Fibroblast of skin of right quadriceps (primary cell): ENCODE measurements at regions not wholly inside any gene's neighbourhood (a gene's known extent, or its start where the extent isn't known, plus 50 kb on each side); places are given as distances from the start of the nearest gene placed in this dataset.
A peak's percentile ranks its signal among the peaks of the same experiment; 100 is the strongest.
"Not testable (repeated sequence)": the region's sequence is repeated elsewhere in the genome, so short reads cannot be mapped to it uniquely, and the experiment has no call there.

Source experiments
- DNase-seq: peaks from one replicate; pipeline ENCODE4 v3.0.0-alpha.2; 2013

DNA sequence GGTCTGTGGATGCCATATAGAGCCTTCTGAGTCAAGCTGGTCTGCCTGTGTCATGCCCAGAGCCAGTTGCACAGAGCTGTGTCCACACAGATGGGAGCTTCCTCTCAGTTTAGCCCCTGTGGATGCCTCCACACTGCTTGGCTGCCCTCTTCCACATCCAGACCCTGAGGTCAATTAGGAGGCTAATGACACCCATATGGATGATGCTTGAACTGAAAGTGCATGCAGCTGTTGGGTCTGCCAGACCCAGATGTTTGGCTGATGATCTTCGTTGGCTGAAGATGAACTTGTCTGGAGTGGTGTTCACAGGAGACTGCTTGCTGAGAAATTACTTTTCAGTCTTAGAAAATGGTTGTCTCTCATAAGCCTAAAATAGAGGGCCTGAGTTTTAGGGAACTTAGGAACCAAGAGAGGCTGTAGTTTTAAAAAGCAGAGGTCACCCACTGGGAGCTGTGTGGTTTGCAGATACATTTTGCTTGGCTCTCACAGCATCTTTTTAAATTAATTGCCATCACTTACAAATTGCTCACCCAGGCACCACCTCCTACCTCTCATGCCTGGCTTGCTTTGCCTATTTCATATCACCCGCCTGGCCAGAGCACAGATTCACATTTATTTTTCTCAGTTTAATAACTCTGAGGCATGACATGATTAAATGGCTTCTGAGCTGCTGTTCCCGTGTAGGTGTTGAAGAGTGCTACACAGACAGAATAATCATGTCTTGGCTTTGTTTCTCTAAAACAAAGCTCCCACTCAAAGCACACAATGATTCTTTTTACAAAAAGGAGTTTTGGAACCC, 176.1 kb downstream of the MINAR1 start:
- DNase-seq: no peak

DNA sequence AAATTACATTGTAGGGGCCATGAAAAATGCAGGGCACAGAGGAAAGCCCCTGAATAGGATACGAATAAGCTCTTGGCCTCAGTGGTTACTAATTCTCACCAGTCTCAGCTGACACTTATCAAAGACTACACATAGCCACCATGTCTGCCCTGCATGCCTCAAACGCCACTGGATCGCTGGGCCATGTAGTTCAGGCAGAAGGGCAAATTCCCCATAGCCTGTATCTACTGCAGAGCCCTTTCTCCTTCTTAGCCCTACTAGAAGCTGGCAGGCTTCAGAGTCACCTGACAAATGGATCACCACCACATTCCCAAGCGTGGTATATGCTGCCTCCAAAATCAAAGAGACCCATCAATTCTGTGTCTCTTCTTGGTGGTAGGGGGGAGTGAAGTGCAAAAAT, 177.4 kb downstream of the MINAR1 start:
- DNase-seq: no peak

DNA sequence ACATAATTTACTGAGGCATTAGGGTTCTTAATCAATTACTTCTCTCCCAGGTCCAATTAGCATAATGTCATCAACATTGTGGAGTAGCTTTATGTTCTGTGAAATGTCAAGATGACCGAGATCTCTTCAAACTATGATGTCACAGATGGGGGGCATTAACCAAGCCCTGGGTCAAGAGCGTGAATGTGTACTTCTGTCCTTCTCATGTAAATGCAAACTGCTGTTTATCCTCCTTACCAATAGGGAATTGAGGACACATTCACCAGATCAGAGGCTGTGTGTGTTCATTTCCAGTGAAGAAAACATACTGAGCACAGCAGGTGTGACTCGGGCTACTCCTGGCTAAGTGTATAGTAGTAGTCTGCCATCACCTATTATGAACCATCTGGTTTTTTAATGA, 177.9 kb downstream of the MINAR1 start:
- DNase-seq: no peak

DNA sequence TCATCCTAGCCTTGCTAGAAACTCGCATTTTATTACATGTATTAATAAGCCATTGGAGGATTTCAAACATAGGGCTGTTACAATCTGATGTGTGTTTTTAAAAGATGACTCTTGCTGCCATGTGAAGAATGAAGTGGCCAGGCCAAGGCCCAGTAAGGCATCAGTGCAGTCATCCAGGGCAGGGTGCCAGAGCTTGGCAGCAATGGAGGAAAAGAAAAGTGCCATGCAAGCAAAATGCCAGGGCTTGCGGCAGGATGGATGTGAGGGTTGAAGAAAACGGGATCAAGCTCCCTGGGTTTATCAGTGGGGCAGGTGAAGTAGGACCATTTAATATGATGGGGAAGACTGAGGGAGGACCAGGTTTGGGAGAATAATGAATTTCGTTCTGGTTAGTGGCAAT, 183.6 kb downstream of the MINAR1 start:
- DNase-seq: no peak

DNA sequence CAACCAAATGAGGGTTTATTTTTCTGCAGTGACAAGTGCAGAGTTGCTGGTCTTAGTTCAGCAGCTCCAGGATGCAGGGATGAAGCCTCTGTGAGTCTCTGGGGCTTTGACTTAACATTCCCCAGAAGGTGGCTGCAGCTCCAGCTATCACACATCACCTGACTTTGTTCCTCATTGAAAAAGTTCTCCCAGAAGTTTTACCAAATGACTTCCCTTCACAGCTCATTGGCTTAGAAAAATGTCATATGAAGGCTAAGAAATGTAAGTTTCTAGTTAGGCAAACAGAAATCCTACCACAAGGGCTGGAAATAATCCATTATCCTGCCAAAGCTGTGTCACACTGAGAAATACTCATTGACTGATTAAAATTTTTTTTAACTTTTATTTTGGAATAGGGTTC, 184.9 kb downstream of the MINAR1 start:
- DNase-seq: no peak

DNA sequence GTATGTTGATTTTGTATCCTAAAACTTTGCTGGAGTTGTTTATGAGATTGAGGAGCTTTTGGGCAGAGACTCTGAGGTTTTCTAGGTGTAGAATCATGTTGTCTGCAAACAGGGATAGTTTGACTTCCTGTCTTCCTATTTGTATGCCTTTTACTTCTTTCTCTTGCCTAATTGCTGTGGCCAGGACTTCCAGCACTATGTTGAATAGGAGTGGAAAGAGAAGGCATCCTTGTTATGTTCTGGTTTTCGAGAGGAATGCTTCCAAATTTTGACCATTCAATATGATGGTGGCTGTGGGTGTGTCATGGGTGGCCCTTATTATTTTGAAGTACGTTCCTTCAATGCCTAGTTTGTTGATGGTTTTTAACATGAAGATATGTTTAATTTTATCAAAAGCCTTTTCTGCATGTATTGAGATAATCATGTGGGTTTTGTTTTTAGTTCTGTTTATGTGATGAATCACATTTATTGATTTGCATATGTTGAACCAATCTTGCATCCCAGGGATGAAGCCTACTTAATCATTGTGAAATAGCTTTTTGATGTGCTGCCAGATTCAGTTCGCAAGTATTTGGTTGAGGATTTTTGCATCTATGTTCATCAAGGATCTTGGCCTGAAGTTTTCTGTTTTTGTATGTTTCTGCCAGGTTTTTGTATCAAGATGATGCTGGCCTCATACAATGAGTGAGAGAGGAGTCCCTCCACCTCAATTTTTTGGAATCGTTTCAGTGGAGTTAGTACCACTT, 188.1 kb downstream of the MINAR1 start:
- DNase-seq: peak; percentile 80

DNA sequence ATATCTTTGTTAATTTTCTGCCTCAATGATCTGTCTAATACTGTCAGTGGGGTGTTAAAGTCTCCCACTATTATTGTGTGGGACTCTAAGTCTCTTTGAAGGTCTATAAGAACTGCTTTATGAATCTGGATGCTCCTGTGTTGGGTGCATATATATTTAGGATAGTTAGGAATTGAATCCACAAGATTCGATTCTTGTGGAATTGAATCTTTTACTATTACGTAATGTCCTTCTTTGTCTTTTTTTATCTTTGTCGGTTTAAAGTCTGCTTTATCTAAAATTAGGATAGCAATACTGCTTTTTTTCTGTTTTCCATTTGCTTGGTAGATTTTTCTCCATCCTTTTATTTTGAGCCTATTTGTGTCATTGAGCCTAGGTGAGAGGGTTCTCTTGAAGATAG, 189.7 kb downstream of the MINAR1 start:
- not testable (repeated sequence) for DNase-seq

DNA sequence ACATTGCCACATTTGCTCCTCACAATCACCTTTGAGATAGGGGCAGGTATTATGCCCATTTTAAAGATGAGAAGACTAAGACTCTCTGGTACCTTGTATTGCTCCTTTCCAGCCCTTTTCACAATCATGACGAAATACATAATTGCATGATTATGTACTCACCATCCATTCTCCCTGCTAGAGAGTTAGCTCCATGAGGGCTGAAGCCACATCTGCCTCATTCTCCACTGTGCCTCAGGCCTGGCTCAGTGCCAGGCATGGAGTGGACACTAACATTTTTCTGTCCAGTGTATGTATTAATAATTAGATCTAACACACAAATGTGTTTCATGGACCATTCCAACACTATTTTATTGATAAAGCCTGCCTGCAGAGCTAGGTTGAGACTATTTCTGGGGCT, 191.4 kb downstream of the MINAR1 start:
- no peak for DNase-seq

DNA sequence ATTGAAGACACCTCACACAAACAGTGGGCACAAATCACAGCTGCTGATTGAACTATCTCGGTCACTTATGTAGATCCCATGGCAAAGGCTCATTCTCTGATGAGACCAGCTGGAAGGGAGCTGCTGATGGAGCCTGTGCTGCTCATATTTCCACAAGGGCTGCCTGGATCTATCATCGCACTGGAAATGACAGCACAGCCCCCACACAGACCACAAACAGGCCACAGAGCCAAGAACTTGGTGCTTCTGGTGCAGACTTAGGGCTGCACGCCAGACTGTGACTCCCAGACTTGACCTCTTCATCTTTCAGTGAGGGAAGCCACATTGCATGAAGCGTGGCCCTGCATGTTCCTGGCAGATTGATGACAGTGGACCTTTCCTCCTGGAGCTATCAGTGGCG, 197.6 kb downstream of the MINAR1 start:
- peak; percentile 65 for DNase-seq

DNA sequence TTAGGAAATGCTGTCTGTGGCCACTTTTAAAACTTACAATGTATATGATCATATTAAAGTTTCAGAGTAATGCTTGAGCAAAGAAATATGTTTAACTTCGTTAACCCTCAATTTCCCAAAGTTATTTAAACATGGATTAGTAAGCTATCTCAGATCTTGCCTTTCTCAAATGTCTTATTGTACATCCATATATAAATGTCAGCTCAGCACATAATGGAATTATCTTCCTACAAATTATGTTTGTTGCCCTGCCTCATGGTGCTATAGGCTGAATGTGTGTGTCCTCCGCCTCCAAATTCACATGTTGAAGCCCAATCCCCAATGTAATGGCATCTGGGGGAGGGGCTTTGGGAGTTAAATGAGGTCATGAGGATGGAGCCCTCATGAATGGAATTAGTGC, 200.3 kb downstream of the MINAR1 start:
- DNase-seq: no peak

DNA sequence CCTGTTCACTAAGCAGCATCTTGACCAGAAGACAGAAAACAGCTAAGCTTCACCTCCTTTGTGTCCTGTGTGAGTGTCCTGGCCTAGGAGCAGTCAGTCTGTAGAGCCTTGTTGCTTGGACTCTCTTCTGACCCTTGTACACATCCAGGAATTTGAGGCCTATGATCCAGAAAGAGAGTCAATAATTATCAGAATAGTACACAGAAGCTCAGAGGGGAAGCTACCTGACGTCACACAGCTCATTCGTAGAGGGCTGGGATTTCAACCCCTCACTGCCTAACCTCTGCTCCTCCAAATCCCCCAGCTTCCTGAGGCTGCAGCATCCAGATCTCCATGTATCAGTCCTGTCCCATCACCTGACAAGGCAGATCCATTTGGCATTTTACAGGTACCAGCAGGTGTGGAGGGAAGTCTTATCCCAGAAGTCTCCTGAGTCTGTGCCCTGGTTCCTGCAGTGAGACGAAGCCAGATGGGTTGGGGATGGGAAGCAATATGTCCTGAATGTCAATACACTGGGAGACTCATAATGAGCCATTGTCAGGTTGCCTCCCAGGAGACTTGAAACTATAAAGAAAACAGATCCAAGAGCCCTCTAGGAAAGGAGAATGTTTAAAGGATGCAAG, 203.1 kb downstream of the MINAR1 start:
- DNase-seq: no peak

DNA sequence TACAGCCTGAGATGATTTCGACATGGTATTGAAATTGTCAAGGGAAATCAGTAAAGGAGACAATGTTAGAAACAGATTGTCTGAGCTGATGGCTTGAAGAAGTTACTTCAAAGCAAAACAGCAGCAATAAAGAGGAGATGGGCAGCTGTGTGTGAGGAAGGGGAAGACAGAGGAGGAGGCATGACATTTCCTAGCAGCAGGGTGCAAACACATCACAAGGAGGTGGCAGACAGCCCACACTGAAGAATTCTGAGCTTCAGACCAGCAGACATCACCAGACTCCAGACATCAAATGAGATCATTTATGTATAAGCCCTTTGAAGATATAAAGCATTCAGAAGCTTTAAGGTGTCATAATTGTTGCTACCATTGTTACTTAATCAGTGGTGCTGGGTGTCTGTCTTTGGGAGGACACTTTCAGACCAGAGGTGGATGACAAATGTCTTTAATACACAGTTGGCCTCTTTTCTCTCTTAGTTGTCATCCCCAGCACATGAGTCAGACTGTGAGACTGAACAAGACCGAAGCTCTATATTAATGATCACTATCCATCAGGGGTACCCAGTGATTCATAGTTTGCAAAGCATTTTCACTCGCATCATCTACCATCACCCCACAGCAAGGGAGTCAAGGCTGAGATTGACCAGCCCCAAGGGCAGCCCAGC, 203.9 kb downstream of the MINAR1 start:
- peak; percentile 58 for DNase-seq

DNA sequence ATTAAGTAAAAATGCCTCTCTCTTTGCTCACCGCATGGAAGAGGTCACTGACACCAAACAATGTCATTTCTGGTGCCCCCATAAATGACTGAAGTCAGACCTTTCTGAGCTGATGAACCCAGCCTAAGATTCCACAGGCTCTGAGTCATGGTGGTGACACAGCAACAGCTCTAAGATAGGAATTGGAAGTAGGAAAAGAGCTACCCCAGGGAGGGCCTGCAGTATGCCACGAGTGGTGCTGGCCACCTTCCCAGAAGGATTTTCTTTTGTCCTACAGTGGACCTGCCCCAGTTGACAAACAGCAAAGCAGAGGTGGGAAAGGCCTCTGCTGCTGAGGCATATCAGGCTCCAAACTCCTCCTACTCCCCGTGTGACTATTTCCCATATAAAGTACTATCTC, 208.1 kb downstream of the MINAR1 start:
- peak; percentile 96 for DNase-seq

DNA sequence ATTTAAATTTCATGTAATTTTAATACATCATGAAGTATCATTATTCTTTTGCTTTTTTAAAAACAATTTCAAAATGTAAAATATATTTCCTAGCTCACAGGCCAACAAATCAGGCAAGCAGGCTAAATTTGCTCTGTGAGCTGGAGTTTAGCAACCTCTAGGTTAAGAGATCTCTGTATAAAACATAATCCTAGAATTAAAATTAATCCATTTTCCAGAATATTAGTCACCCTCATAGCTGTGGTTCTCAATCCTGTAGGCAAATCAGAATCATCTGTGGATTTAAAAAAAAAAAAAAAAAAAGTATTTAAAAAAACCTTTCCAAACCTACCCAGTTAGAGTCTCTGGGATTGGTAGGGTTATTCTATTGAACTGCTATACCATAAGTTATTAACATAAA, 209.7 kb downstream of the MINAR1 start:
- peak; percentile 16 for DNase-seq

DNA sequence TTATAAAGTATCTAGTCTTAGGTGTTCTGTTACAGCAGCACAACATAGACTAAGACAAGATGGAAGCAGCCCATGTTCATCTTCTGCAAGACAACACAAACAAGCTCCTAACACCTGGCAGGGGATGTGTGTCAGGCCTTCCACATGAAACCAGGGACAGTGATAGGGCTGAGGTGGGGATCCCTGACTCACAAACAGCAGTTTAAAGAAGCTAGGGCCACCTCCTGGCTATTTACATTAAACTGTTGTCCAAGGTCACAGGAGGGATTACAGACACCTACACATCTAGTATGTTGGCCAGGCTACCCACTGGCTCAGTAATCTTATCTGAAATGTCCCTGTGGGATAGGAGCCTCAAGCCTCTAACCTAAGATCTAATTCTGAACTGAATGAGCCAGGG, 211.3 kb downstream of the MINAR1 start:
- DNase-seq: no peak

DNA sequence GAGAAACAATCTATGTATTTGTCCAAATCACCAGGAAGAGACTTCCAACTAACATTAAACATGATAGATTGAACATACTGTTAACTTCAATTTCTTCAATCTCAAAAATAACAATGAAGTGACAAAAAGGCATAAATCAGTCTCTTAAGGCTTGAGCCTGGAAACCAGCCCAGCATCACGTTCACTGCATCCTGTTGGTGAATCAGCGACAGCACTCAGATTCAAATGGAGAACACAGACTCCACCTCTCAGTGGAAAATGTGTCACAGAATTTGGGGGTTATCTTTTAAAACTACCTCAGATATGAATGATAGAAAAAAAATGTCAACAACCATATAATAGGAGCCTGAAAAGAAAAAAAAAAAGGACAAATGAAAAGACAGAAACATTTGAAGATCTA, 212.0 kb downstream of the MINAR1 start:
- DNase-seq: peak; percentile 93

DNA sequence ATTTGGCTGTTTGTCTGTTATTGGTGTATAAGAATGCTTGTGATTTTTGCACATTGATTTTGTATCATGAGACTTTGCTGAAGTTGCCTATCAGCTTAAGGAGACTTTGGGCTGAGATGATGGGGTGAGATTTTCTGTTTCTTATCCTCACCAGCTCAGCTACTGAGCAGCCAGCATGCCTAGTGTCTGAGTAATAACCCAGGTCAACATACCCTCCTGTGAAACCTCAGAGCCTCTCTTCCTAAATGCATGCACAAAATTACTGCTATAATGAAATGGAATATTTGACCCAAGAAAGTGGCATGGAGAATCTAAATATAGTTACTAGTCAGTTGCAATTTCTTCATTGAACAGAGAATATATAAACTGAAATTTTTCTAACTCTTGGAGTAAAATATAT, 220.8 kb downstream of the MINAR1 start:
- peak; percentile 70 for DNase-seq

DNA sequence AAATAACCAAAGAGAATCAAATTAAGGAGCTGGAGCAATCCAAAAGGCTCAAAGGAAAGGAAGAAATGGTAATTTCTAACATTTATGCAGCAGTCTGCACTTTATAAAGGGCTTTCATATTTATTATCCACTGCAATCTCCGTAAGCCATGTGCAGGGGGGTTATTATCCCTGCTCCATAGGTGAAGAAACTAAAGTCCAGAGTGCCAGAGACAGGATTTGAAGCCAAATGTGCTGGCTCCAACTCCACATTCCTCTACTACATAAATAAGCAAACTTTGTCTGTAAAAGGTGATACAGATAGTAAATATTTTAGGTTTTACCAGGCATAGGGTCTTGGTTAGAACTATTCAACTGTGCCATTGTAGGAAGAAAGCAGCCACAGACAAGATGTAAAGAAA, 221.4 kb downstream of the MINAR1 start:
- no peak for DNase-seq

DNA sequence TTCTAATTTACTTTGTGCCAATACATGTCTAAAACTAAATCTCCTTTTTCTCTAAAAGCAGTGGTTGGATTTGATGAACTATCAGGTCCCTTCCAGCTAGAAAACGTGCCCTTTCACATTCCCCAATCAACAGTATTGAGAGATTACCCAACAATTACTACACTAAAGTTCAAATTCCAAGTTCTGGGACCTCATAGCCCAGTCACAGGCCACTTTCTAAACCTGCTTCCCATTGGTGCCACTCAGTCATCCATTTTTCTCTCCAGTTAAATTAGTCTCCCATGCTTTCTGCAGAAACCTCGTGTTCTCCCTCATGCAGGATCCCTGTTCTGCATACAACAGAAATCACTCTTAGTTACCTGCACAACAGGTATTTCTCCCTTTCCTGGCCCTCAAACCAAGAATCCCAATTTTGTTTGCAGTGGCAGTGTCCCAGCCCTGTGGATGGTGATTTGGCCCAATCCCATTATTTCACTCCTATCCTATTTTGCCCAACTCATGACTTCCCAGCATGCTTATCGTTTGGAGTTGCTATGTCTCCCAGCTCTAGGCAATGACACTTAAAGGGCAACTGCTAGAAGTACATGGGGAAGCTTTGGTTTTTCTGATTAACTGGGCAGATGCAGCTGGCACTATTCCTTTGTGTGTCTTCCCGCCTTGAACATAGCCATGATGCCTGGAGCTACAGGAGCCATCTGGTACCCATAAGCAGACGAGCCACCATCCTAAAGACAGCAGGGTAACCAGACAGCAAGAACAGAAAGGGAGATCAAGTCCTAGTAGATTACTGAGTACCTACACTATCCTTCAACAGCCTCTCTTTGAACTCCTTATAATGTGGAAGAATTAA, 224.2 kb downstream of the MINAR1 start:
- DNase-seq: no peak

DNA sequence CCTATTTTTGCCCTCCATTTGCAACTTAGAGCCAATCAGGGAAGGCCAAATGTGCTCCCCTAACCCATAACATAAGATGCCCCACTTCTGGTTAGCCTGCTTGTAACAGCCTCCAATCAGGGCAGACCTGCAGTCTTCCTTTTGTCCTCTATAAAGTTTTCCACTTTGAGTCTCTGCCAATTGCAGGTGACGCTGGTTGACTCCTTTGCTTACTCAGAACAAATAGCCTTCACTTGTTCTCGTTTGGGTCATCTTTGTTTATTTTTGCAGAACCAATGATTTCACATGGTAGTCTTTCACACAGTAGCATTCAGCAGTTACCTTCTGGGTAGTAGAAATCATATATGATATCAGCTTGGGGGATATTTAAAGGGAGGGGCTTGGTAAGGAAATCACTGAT, 225.6 kb downstream of the MINAR1 start:
- DNase-seq: no peak

DNA sequence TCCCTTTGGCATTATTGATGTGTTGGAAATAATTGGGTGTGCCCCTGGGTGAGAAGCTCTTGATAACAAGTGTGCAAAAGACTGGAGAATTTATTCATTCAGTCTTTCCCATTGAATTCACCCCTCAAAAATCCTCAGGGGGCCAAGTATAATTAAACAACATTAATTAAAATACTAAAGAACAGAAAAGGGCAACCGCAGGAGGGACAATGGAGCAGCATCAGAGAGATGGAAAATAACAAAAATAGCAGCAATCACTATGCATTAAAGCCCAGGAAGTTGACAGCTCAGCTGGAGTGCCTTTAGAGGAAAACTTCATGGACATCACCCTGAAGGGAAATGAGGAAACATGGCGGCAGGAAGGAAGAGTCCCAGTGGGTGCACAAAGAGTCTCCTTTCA, 227.6 kb downstream of the MINAR1 start:
- DNase-seq: no peak

DNA sequence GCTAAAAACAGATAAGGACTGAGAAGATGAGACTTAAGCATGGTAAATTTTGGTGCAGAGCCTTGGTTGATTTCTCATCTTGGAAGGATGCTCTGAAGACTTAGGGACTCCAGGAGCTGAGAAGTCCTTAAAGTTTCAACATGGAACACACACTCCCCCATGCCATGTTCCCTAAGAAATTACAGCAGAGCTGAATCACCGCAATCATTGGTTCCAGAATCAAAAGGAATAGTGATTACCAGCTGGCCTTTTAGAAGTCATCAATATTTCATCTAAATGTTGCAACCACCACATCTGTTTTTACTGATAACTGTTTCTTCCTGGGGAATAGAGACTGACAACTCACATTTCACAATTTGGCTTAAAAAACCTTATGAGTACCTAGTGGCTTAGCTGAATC, 229.3 kb downstream of the MINAR1 start:
- no peak for DNase-seq
